G401 (cell line): ENCODE measurements at regions not wholly inside any gene's neighbourhood (a gene's known extent, or its start where the extent isn't known, plus 50 kb on each side); places are given as distances from the start of the nearest gene placed in this dataset.
A peak's percentile ranks its signal among the peaks of the same experiment; 100 is the strongest.

Experiments used
- DNase-seq: peaks from one replicate; pipeline ENCODE4 v3.0.0-alpha.2; 2015; ENCODE audit warnings: low spot score
- in situ Hi-C: cut with HindIII; loops from 2 replicates; pipeline ENCODE4 v1.10.0; 2016; ENCODE audit warnings: low sequenced_read_pairs, mixed read lengths

- DNase-seq = no peak
- in situ Hi-C loops = no loop called here
Observed at GRCh38 chr1:187878883-187879282, 1050.1 kb downstream of the PLA2G4A start.

- in situ Hi-C loops = no loop called here
Observed at GRCh38 chr1:187883356-187883755, 1054.6 kb downstream of the PLA2G4A start.

GRCh38 chr1:187891993-187892682, 1063.4 kb downstream of the PLA2G4A start:
- in situ Hi-C loops = no loop called here
- no peak for DNase-seq

More at GRCh38 chr1:187883356-187883755, 1054.6 kb downstream of the PLA2G4A start:
- no peak for DNase-seq

GRCh38 chr1:187892683-187893039, 1063.9 kb downstream of the PLA2G4A start:
- no peak for DNase-seq
- in situ Hi-C loops = no loop called here

- in situ Hi-C loops = no loop called here
- no peak for DNase-seq
Observed at GRCh38 chr1:187893471-187893870, 1064.7 kb downstream of the PLA2G4A start.

- DNase-seq = no peak
- in situ Hi-C loops = no loop called here
Observed at GRCh38 chr1:187894349-187894748, 1065.6 kb downstream of the PLA2G4A start.

- no peak for DNase-seq
- in situ Hi-C loops = no loop called here
Observed at GRCh38 chr1:187903223-187903622, 1074.5 kb downstream of the PLA2G4A start.

- DNase-seq = no peak
- in situ Hi-C loops = no loop called here
Observed at GRCh38 chr1:187909382-187909781, 1080.6 kb downstream of the PLA2G4A start.

GRCh38 chr1:187911820-187912219, 1083.1 kb downstream of the PLA2G4A start:
- no peak for DNase-seq
- in situ Hi-C loops = no loop called here

- no peak for DNase-seq
- in situ Hi-C loops = no loop called here
Observed at GRCh38 chr1:187920976-187921375, 1092.2 kb downstream of the PLA2G4A start.

GRCh38 chr1:187921426-187921825, 1092.7 kb downstream of the PLA2G4A start:
- no peak for DNase-seq
- in situ Hi-C loops = no loop called here

- in situ Hi-C loops = no loop called here
- DNase-seq = no peak
Observed at GRCh38 chr1:187922255-187922654, 1093.5 kb downstream of the PLA2G4A start.

GRCh38 chr1:187924252-187924651, 1095.5 kb downstream of the PLA2G4A start:
- no peak for DNase-seq
- in situ Hi-C loops = no loop called here

GRCh38 chr1:187928288-187928687, 1099.5 kb downstream of the PLA2G4A start:
- peak; percentile 8 for DNase-seq
- in situ Hi-C loops = no loop called here

- DNase-seq = no peak
- in situ Hi-C loops = no loop called here
Observed at GRCh38 chr1:187928696-187929095, 1099.9 kb downstream of the PLA2G4A start.

GRCh38 chr1:187931776-187932175, 1103.0 kb downstream of the PLA2G4A start:
- in situ Hi-C loops = no loop called here
- DNase-seq = no peak

- DNase-seq = no peak
- in situ Hi-C loops = no loop called here
Observed at GRCh38 chr1:187933562-187934419, 1105.0 kb downstream of the PLA2G4A start.

GRCh38 chr1:187936667-187937066, 1107.9 kb downstream of the PLA2G4A start:
- DNase-seq = no peak
- in situ Hi-C loops = no loop called here

- no peak for DNase-seq
- in situ Hi-C loops = no loop called here
Observed at GRCh38 chr1:187938092-187938491, 1109.3 kb downstream of the PLA2G4A start.

- DNase-seq = no peak
- in situ Hi-C loops = no loop called here
Observed at GRCh38 chr1:187942986-187943385, 1114.2 kb downstream of the PLA2G4A start.
